RWPE1 (cell line): ENCODE measurements at regions not wholly inside any gene's neighbourhood (a gene's known extent, or its start where the extent isn't known, plus 50 kb on each side); places are given as distances from the start of the nearest gene placed in this dataset.

Source experiments
- CTCF ChIA-PET: fragments of 350-600 bp; sonication (Branson Sonifier 250); formaldehyde crosslinking; extraction: SDS; loops from one replicate; lab custom pipeline; 2021; lab: Yijun Ruan, JAX
- POLR2A ChIA-PET: fragments of 400-600 bp; formaldehyde crosslinking; extraction: SDS; loops from one replicate; lab custom pipeline; 2020; ENCODE audit warnings: antibody characterized with exemption; ENCODE audit not compliant: low non-redundant PET; lab: Yijun Ruan, JAX
- DNase-seq: peaks from one replicate; pipeline ENCODE4 v3.0.0; 2012; ENCODE audit warnings: low spot score
- H3K27ac ChIP-seq: fragments of 450-650 bp; 2 replicates; pipeline ENCODE4 v1.5.1; 2017
- TF ChIP-seq, protein P1 (sequence below): fragments of 450-650 bp; conservative IDR thresholded peaks from 2 replicates; pipeline ENCODE4 v1.5.1; 2017; ENCODE audit warnings: low read depth, mild to moderate bottlenecking

DNA sequence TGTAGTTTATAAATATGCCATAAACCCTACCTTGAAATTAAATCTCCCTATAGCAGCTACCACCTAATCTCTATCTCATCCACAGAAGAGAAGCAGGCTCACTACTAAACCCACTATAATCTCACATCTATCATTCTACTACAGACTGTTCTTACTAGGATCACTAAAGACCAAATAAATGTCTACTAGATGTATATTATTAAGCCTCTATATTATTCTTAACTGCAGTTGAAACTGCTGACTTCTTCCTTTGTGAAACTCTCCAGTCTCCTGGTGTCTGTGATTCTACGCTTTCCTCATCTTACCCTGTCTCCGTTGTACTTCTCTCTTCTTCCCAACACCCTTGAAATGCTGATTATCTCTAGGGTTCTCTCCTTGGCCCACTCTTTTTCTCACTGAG is 1154.0 kb downstream of the IGSF11 start:
- POLR2A ChIA-PET = no interaction called here
- CTCF ChIA-PET = no interaction called here
- no peak for DNase-seq
- TF ChIP-seq, protein P1, sequence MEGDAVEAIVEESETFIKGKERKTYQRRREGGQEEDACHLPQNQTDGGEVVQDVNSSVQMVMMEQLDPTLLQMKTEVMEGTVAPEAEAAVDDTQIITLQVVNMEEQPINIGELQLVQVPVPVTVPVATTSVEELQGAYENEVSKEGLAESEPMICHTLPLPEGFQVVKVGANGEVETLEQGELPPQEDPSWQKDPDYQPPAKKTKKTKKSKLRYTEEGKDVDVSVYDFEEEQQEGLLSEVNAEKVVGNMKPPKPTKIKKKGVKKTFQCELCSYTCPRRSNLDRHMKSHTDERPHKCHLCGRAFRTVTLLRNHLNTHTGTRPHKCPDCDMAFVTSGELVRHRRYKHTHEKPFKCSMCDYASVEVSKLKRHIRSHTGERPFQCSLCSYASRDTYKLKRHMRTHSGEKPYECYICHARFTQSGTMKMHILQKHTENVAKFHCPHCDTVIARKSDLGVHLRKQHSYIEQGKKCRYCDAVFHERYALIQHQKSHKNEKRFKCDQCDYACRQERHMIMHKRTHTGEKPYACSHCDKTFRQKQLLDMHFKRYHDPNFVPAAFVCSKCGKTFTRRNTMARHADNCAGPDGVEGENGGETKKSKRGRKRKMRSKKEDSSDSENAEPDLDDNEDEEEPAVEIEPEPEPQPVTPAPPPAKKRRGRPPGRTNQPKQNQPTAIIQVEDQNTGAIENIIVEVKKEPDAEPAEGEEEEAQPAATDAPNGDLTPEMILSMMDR = no peak
- H3K27ac ChIP-seq = no peak overlapping the region

DNA sequence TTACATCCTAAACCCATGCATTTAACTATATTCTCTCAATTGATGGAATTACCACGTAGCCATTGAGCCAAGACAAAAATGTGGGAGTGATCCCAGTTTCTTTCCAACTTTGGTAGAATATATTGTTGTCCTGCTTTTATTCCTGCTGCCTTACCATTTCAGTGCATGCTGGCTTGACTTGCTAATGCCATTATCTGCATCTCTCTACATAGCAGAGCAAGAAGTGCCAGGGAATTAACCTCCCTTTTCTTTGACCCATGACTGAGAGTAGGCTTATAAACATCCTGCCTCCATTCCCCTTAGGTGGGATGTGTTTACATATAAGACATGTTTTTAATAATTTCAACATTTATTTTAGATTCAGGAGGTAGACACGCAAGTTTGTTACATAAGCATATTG is 1153.4 kb downstream of the IGSF11 start:
- H3K27ac ChIP-seq = no peak overlapping the region
- ChIA-PET CTCF (no interaction called here), POLR2A (no interaction called here)
- DNase-seq = no peak
- TF ChIP-seq, protein P1 = no peak

DNA sequence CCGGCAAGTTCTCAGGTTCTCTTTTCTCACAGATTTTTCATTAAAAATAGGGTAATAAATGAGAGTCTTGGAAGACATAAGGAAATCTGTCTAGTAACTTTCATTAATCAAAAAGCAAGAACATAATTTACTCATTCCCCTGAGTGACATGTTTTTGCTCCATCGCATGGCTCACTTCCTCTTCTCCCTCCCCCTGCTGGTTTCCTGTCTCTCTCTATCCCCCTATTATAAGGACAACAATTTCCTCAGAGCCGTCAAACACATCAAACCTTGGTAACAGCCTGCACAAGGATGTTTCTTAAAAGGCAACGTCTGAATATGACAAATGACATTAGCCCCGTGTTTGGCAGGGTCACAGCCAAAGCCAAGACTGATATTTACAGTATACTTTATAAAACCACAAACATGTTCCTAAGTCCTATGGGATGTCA is 1149.6 kb downstream of the IGSF11 start:
- CTCF ChIA-PET = no interaction called here
- TF ChIP-seq, protein P1 = no peak
- DNase-seq = no peak
- no peak overlapping the region for H3K27ac ChIP-seq
- POLR2A ChIA-PET = no interaction called here

GRCh38 chr3:117886147-117886546 is 1148.5 kb downstream of the IGSF11 start:
- TF ChIP-seq, protein P1 = no peak
- DNase-seq = no peak
- no peak overlapping the region for H3K27ac ChIP-seq
- CTCF ChIA-PET = no interaction called here
- POLR2A ChIA-PET = no interaction called here

DNA sequence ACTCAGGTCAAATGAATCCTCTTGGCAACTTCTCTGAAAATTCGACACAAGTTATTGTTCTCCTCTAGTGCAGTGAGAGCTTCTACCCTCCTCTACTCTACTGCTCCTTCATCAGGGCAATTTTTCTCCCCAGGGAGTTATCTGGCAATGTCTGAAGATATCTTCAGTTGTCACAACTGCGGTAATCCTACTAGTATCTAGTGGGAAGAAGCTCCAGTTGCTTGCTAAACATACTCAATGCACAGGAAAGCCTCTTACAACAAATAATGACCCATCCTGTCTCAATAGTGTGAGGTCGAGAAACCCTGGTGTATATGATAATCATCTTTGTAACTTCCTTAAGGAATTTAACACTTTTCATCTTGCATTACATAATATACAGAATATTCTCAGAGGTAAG is 1147.6 kb downstream of the IGSF11 start:
- ChIA-PET POLR2A (no interaction called here), CTCF (no interaction called here)
- no peak for DNase-seq
- H3K27ac ChIP-seq = no peak overlapping the region
- TF ChIP-seq, protein P1 = no peak

DNA sequence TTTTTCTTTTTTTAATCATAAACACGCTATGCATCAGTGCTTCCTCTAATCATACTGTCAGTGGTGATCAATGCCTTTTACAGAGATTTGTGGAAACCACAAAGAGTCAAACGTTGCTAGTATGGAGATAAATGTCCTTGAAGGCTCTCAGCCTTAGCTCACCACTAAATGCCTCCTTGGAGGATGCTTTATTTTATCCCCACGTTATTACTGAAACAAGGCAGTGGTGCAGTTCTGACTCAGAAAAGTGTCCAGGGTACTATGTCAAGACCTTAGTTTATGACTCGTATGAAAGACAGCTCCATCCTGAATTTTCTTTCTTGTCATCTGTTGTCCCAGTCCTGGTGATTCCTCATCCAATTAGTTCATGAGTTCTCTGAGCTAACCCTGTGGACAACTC is 1146.7 kb downstream of the IGSF11 start:
- TF ChIP-seq, protein P1 = no peak
- no peak overlapping the region for H3K27ac ChIP-seq
- ChIA-PET POLR2A (no interaction called here), CTCF (interaction anchor here (0.6 kb wide), 1 partner anchor 93 kb away, joined by 3 read pairs; no protein-coding TSS in a partner anchor)
- DNase-seq = no peak

DNA sequence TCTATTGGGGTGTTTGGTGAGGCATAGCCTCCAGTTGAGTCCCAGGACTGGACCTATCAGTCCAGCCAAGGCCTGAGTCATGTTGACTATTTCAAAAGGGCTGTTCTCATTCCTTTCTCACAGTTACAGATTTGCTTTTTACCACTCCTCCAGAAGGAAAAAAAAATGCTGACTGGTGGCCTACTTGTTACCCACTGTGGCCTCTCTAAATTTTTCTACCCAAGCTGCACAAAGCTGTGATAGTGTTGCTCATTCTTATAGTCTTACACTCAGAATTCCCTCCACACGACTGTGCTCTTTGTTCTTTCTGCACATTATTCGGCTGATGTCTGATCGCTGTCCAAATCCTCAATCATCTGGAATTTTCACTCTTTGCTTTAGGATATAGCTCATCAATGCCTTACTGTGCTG is 1142.2 kb downstream of the IGSF11 start:
- ChIA-PET POLR2A (no interaction called here), CTCF (no interaction called here)
- TF ChIP-seq, protein P1 = no peak
- H3K27ac ChIP-seq = no peak overlapping the region
- DNase-seq = no peak
